ENCODE measurements at regions not wholly inside any gene's neighbourhood (a gene's known extent, or its start where the extent isn't known, plus 50 kb on each side); places are given as distances from the start of the nearest gene placed in this dataset.

- intact Hi-C loops (cut with DNase I): loop anchor here (1.0 to 10.0 kb wide), 20 partner anchors 60 to 897 kb away; no protein-coding TSS in a partner anchor
- Histone ChIP-seq H3K4me3 (peak overlapping the region in 8 of 12 donors; percentile 10 to 45 (median 34)), H3K27ac (peak overlapping the region in 3 of 12 donors; percentile 4 to 36 (median 23)), H3K4me1 (peaks cover 0 to 21% (median 4%) of the 10 kb centered on the region in 12 donors), H3K9me3 (no peaks in the 10 kb centered on the region), H3K27me3 (no peaks in the 10 kb centered on the region), H3K36me3 (no peaks in the 10 kb centered on the region)
- DNase-seq (peak; percentile 49 to 72 (median 58)), ATAC-seq (peak; percentile 59 to 77 (median 76))
- 4 to 9% (median 6%) methylated on average over 9 of the region's 9 CpGs for WGBS, 4 donors
- TF ChIP-seq, protein P1, sequence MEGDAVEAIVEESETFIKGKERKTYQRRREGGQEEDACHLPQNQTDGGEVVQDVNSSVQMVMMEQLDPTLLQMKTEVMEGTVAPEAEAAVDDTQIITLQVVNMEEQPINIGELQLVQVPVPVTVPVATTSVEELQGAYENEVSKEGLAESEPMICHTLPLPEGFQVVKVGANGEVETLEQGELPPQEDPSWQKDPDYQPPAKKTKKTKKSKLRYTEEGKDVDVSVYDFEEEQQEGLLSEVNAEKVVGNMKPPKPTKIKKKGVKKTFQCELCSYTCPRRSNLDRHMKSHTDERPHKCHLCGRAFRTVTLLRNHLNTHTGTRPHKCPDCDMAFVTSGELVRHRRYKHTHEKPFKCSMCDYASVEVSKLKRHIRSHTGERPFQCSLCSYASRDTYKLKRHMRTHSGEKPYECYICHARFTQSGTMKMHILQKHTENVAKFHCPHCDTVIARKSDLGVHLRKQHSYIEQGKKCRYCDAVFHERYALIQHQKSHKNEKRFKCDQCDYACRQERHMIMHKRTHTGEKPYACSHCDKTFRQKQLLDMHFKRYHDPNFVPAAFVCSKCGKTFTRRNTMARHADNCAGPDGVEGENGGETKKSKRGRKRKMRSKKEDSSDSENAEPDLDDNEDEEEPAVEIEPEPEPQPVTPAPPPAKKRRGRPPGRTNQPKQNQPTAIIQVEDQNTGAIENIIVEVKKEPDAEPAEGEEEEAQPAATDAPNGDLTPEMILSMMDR (IDR thresholded peaks at IDR 0.05): peak; percentile 50 to 80 (median 72)
- TF ChIP-seq POLR2A (IDR thresholded peaks at IDR 0.05): no peak
Observed at GRCh38 chr4:85147481-85148076, 181.1 kb upstream of the WDFY3 start.

- Histone ChIP-seq H3K36me3 (no peaks in the 10 kb centered on the region), H3K27ac (peak overlapping the region in 3 of 12 donors; percentile 21 to 48 (median 37)), H3K4me3 (no peak overlapping the region), H3K9me3 (no peaks in the 10 kb centered on the region), H3K4me1 (peaks cover 0 to 24% (median 4%) of the 10 kb centered on the region in 12 donors), H3K27me3 (no peaks in the 10 kb centered on the region)
- TF ChIP-seq, protein P1 (IDR thresholded peaks at IDR 0.05): no peak
- TF ChIP-seq POLR2A (IDR thresholded peaks at IDR 0.05): no peak
- DNase-seq (no peak), ATAC-seq (peak; percentile 33 to 58 (median 44))
- intact Hi-C loops (cut with DNase I): loop anchor here (2.0 to 10.0 kb wide), 18 partner anchors 62 to 895 kb away; no protein-coding TSS in a partner anchor
- WGBS, 4 donors: 90 to 93% (median 92%) methylated on average over 1 of the region's 1 CpG
Observed at GRCh38 chr4:85149676-85150075, 183.2 kb upstream of the WDFY3 start.

GRCh38 chr4:85151371-85151770, 184.9 kb upstream of the WDFY3 start:
- Histone ChIP-seq H3K36me3 (no peaks in the 10 kb centered on the region), H3K9me3 (no peaks in the 10 kb centered on the region), H3K4me3 (no peak overlapping the region), H3K27me3 (no peaks in the 10 kb centered on the region), H3K4me1 (peaks cover 0 to 24% (median 4%) of the 10 kb centered on the region in 12 donors), H3K27ac (peak overlapping the region in 2 of 12 donors; percentile 17 to 25)
- WGBS, 4 donors: 70 to 78% (median 76%) methylated on average over 1 of the region's 1 CpG
- ATAC-seq (no peak), DNase-seq (no peak)
- intact Hi-C loops (cut with DNase I): loop anchor here in 4 of 10 donors (5.0 to 10.0 kb wide), 4 partner anchors 213 to 831 kb away; no protein-coding TSS in a partner anchor
- TF ChIP-seq, protein P1 (IDR thresholded peaks at IDR 0.05): no peak
- no peak for TF ChIP-seq POLR2A (IDR thresholded peaks at IDR 0.05)

DNA sequence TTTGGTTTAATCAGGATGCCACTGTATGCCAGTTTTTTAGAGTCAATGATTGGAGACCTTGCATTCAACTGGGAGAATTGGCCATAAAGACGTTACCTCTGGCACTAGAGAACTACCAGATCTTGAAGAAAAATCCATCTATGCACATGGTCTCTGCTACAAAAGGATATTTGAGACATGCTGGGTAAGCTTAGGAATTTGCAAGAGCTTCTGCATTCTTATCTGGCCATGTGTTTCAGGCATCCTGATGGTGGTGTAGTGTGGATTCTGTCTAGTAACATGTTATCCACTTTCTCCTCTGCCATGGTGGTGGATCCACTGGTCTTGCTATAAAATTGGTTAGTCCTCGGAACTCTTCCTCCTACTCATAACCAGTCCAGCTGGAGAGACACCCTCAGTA, 185.3 kb upstream of the WDFY3 start:
- H3K4me1 ChIP-seq: peaks cover 0 to 24% (median 4%) of the 10 kb centered on the region in 12 donors
- TF ChIP-seq, protein P1 (IDR thresholded peaks at IDR 0.05): no peak
- no peak for TF ChIP-seq POLR2A (IDR thresholded peaks at IDR 0.05)
- H3K27me3 ChIP-seq: no peaks in the 10 kb centered on the region
- peak overlapping the region in 2 of 12 donors; percentile 17 to 25 for H3K27ac ChIP-seq
- 72 to 87% (median 80%) methylated on average over 2 of the region's 2 CpGs for WGBS, 4 donors
- ATAC-seq (no peak), DNase-seq (no peak)
- no peaks in the 10 kb centered on the region for H3K36me3 ChIP-seq
- intact Hi-C loops (cut with DNase I): loop anchor here in 4 of 10 donors (5.0 to 10.0 kb wide), 4 partner anchors 213 to 831 kb away; no protein-coding TSS in a partner anchor
- no peak overlapping the region for H3K4me3 ChIP-seq
- H3K9me3 ChIP-seq: no peaks in the 10 kb centered on the region
